Astrocyte (in vitro differentiated cells and primary cell): ENCODE measurements at regions not wholly inside any gene's neighbourhood (a gene's known extent, or its start where the extent isn't known, plus 50 kb on each side); places are given as distances from the start of the nearest gene placed in this dataset.

Experiments used
- DNase-seq: peaks from one replicate; pipeline ENCODE4 v3.0.0-alpha.2; 2010; ENCODE audit warnings: low read depth
- FAIRE-seq: peaks from 2 replicates; lab custom pipeline; 2011; peaks lifted over from hg19 to GRCh38; lab: Jason Lieb, UNC
- H2AFZ ChIP-seq: 2 replicates; pipeline ENCODE4 v1.6.0; 2012; ENCODE audit warnings: low read depth, low read length, inconsistent platforms
- H3K27ac ChIP-seq: 2 replicates; pipeline ENCODE4 v1.5.1; 2011; ENCODE audit warnings: low read depth, low read length, inconsistent platforms
- H3K27me3 ChIP-seq: 2 replicates; pipeline ENCODE4 v1.6.0; 2011; ENCODE audit warnings: low read length, inconsistent platforms; ENCODE audit not compliant: insufficient read depth
- H3K36me3 ChIP-seq: 2 replicates; pipeline ENCODE4 v1.5.1; 2011; ENCODE audit warnings: low read length, inconsistent platforms; ENCODE audit not compliant: insufficient read depth
- H3K4me1 ChIP-seq: 2 replicates; pipeline ENCODE4 v1.5.1; 2011; ENCODE audit warnings: low read length, inconsistent platforms; ENCODE audit not compliant: insufficient read depth
- H3K4me2 ChIP-seq: 2 replicates; pipeline ENCODE4 v1.6.0; 2012; ENCODE audit warnings: low read length, inconsistent platforms
- H3K4me3 ChIP-seq: 2 replicates; pipeline ENCODE4 v1.5.1; 2011; ENCODE audit warnings: low read depth, mild to moderate bottlenecking, low read length, inconsistent platforms; ENCODE audit not compliant: insufficient read depth
- H3K79me2 ChIP-seq: 2 replicates; pipeline ENCODE4 v1.6.0; 2012; ENCODE audit warnings: mild to moderate bottlenecking, low read length, inconsistent platforms; ENCODE audit not compliant: insufficient read depth
- H3K9ac ChIP-seq: 2 replicates; pipeline ENCODE4 v1.6.0; 2012; ENCODE audit warnings: mild to moderate bottlenecking, low read length, inconsistent platforms
- H3K9me3 ChIP-seq: 2 replicates; pipeline ENCODE4 v1.5.1; 2012; ENCODE audit warnings: low read depth, mild to moderate bottlenecking, low read length, inconsistent platforms; ENCODE audit not compliant: insufficient read depth
- H4K20me1 ChIP-seq: 2 replicates; pipeline ENCODE4 v1.6.0; 2012; ENCODE audit warnings: low read length, inconsistent platforms; ENCODE audit not compliant: insufficient read depth
- H3K27ac Mint-ChIP-seq: one replicate; pipeline ENCODE4 v1.8.0; 2021; ENCODE audit warnings: mild to moderate bottlenecking, mixed read lengths; ENCODE audit not compliant: unreplicated experiment
- H3K27me3 Mint-ChIP-seq: one replicate; pipeline ENCODE4 v1.8.0; 2021; ENCODE audit warnings: low read depth, mixed read lengths; ENCODE audit not compliant: unreplicated experiment
- H3K36me3 Mint-ChIP-seq: one replicate; pipeline ENCODE4 v1.8.0; 2021; ENCODE audit warnings: low read depth, mixed read lengths; ENCODE audit not compliant: unreplicated experiment
- H3K4me1 Mint-ChIP-seq: one replicate; pipeline ENCODE4 v1.8.0; 2021; ENCODE audit warnings: low read depth, mixed read lengths; ENCODE audit not compliant: unreplicated experiment
- H3K4me3 Mint-ChIP-seq: one replicate; pipeline ENCODE4 v1.8.0; 2021; ENCODE audit warnings: mild to moderate bottlenecking, moderate library complexity, mixed read lengths; ENCODE audit not compliant: unreplicated experiment
- H3K9me3 Mint-ChIP-seq: one replicate; pipeline ENCODE4 v1.8.0; 2021; ENCODE audit warnings: mild to moderate bottlenecking, mixed read lengths; ENCODE audit not compliant: unreplicated experiment
- EZH2 ChIP-seq: IDR thresholded peaks from 2 replicates; pipeline ENCODE4 v1.6.1; 2012; ENCODE audit warnings: mild to moderate bottlenecking, low read length, inconsistent platforms; ENCODE audit not compliant: insufficient read depth
- TF ChIP-seq, protein P1 (sequence below): IDR thresholded peaks from 2 replicates; pipeline ENCODE4 v1.5.1; 2011; ENCODE audit warnings: low read depth, mild to moderate bottlenecking, inconsistent platforms, low read length, moderate library complexity; ENCODE audit not compliant: insufficient read depth

DNA sequence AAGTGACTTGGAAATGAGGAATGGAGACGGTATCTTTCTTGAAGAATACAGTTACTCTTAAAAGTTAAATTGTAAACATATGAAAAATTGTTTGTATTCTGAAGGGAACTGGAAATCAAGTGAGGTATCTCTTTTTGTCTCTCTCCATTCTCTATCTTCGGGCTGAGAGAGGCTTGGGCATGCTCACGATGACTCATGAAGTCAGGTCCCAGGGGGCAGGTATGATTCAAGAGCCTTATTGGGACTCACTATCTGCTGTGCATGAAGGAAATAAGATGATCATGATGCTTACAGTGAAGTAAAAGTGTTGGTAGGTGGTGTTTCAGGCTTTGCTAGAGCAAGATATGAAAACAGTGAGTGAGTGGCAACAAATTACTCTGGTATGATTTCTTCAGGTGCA, 200.4 kb upstream of the PITX2 start:
- Mint-ChIP-seq H3K27me3 (no peaks in the 10 kb centered on the region), H3K4me3 (no peak overlapping the region), H3K27ac (no peak overlapping the region), H3K9me3 (peaks cover 3% of the 10 kb centered on the region), H3K36me3 (no peaks in the 10 kb centered on the region), H3K4me1 (no peaks in the 10 kb centered on the region)
- Histone ChIP-seq H3K4me3 (no peak overlapping the region), H3K27ac (no peak overlapping the region), H3K79me2 (no peaks in the 10 kb centered on the region), H3K9me3 (no peaks in the 10 kb centered on the region), H2AFZ (no peak overlapping the region), H3K4me2 (no peak overlapping the region), H3K36me3 (no peaks in the 10 kb centered on the region), H3K27me3 (no peaks in the 10 kb centered on the region), H3K4me1 (no peaks in the 10 kb centered on the region), H3K9ac (no peak overlapping the region), H4K20me1 (no peaks in the 10 kb centered on the region)
- TF ChIP-seq, protein P1, sequence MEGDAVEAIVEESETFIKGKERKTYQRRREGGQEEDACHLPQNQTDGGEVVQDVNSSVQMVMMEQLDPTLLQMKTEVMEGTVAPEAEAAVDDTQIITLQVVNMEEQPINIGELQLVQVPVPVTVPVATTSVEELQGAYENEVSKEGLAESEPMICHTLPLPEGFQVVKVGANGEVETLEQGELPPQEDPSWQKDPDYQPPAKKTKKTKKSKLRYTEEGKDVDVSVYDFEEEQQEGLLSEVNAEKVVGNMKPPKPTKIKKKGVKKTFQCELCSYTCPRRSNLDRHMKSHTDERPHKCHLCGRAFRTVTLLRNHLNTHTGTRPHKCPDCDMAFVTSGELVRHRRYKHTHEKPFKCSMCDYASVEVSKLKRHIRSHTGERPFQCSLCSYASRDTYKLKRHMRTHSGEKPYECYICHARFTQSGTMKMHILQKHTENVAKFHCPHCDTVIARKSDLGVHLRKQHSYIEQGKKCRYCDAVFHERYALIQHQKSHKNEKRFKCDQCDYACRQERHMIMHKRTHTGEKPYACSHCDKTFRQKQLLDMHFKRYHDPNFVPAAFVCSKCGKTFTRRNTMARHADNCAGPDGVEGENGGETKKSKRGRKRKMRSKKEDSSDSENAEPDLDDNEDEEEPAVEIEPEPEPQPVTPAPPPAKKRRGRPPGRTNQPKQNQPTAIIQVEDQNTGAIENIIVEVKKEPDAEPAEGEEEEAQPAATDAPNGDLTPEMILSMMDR, result no peak
- no peak for TF ChIP-seq EZH2
- FAIRE-seq, result no peak
- no peak for DNase-seq

DNA sequence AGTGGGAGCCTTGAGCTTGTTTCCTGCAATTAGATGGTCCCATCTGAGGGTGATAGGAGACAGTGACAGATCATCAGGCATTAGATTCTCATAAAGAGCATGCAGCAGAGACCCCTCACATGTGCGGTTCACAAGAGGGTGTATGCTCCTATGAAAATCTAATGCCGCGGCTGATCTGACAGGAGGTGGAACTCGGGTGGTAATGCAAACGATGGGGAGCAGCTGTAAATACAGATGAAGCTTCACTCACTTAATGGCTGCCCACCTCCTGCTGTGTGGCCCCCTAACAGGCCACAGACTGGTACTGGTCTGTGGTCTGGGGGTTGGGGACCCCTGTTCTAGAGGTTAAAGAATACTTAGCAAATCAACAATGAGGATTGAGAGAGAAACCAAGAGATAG, 201.5 kb upstream of the PITX2 start:
- H3K4me3 Mint-ChIP-seq, result no peak overlapping the region

GRCh38 chr4:110826656-110827055, 203.8 kb upstream of the PITX2 start:
- Histone ChIP-seq H3K27me3 (no peaks in the 10 kb centered on the region), H3K36me3 (no peaks in the 10 kb centered on the region), H3K4me3 (no peak overlapping the region), H3K9ac (no peak overlapping the region), H3K9me3 (no peaks in the 10 kb centered on the region), H3K27ac (no peak overlapping the region), H3K79me2 (no peaks in the 10 kb centered on the region), H3K4me1 (no peaks in the 10 kb centered on the region), H2AFZ (no peak overlapping the region), H3K4me2 (no peak overlapping the region), H4K20me1 (no peaks in the 10 kb centered on the region)
- Mint-ChIP-seq H3K4me1 (peaks cover 3% of the 10 kb centered on the region), H3K27me3 (no peaks in the 10 kb centered on the region), H3K9me3 (peaks cover 8% of the 10 kb centered on the region), H3K27ac (no peak overlapping the region), H3K4me3 (no peak overlapping the region), H3K36me3 (no peaks in the 10 kb centered on the region)
- no peak for DNase-seq
- no peak for FAIRE-seq
- TF ChIP-seq EZH2, result no peak
- TF ChIP-seq, protein P1, result no peak

More for the DNA sequence above, 201.5 kb upstream of the PITX2 start:
- Histone ChIP-seq H3K27me3 (no peaks in the 10 kb centered on the region), H2AFZ (no peak overlapping the region), H3K36me3 (no peaks in the 10 kb centered on the region), H3K4me1 (no peaks in the 10 kb centered on the region), H3K4me3 (no peak overlapping the region), H3K79me2 (no peaks in the 10 kb centered on the region), H4K20me1 (no peaks in the 10 kb centered on the region), H3K4me2 (no peak overlapping the region), H3K9ac (no peak overlapping the region), H3K27ac (no peak overlapping the region), H3K9me3 (no peaks in the 10 kb centered on the region)
- DNase-seq, result no peak
- FAIRE-seq, result no peak
- Mint-ChIP-seq H3K9me3 (peaks cover 8% of the 10 kb centered on the region), H3K4me1 (no peaks in the 10 kb centered on the region), H3K36me3 (no peaks in the 10 kb centered on the region), H3K27me3 (no peaks in the 10 kb centered on the region), H3K27ac (no peak overlapping the region)
- TF ChIP-seq, protein P1, result no peak
- no peak for TF ChIP-seq EZH2
